Stimulated activated CD4-positive, alpha-beta T cell treated with anti-CD3 and anti-CD28 coated beads, TNF-alpha, amount 100 ng/mL, for 4 hours (primary cell): ENCODE measurements at regions not wholly inside any gene's neighbourhood (a gene's known extent, or its start where the extent isn't known, plus 50 kb on each side); places are given as distances from the start of the nearest gene placed in this dataset.

Source experiments
- DNase-seq, 3 experiments: peaks; one replicate each; pipeline ENCODE4 v3.0.0-alpha.2; 2020; ENCODE audit warnings: low read depth in 3 of 3

DNA sequence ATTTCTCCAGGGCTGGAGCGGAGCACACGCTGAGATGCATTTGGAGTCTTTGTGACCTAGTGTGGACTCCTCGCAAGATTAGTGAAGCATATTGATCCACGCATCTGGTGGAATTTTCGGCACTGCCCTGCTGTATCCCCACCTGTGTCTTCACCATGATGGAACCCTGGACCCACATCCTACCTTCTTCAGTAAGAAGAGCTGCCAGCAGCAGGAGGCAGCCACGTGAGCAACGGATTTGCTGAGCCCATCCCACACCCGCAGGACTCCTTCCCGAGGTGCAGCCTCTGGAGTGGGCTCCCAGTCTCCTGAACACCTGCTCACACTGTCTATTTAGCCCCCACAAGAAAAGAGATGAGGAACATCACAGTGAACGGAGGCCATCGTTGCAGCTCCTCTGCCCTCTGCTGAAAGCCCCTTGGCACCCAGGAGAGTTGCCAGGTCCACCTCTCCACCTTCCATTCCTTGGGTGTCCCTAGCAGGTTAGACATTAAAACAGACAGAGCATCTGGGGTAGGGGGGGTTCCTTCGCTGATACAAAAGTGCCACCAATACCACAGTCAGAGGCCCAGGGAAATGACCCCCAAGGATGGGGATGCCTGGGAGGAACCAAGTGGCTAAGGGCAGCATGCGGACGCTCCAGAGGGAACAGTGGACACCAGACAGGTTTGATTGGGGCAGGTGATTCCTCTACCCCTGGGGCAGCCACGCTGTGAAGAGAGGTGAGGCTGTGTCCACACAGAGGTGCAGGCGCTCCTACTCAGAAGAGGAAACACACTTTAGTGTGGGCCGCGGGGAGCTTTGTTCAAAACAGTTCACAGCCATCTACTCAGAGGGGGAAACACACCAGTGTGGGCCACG is 302.8 kb upstream of the SALL3 start:
- no peak for DNase-seq

DNA sequence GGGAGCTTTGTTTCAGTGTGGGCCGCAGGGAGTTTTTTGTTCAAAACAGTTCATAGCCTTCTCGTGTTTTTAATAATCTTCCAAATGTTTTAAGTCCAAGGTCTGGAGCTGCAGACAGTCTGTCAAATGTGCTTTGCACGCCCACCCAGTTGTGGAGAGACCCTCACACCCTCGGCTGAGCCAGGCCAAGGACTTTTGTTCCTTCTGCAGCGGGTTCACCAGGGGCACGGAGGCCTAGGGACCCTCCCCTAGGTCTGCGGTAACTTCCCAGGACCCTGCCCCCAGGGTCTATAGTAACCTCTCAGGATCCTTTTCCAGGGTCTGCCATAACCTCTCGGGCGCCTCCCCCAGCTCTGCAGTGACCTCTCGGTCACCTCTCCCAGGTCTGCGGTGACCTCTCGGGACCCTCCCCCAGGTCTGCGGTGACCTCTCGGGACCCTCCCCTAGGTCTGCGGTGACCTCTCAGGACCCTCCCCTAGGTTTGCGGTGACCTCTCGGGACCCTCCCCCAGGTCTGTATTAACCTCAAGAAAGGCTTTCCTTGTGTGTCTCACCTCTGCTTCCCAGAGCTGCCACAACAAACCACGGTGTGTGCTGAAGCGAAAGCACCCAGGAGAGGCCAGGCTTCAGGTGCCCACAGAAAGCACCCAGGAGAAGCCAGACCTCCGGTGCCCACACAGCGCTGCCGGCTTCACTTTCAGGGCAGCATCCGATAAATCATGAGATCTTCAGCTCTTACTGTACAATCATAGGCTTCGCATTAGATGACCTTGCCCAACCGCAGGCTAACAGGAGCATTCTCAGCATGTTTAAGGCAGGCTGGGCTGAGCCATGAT is 301.9 kb upstream of the SALL3 start:
- DNase-seq, result no peak

DNA sequence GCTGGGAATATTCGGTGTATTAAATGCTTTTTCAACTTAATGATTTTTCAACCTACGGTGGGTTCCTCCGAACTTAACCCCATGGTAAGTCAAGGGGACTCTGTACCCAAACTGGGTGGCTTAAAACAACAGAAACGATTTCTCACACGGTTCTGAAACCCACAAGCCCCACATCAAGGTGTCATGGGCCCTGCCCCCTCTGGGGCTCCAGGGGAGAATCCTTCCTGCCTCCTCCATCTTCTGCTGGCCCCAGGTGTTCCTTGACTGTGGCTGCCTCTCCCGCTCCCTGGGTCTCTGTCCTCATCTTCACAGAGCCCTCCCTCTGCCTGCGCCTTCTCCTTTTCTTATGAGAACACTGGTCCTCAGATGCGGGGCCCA is 301.3 kb upstream of the SALL3 start:
- DNase-seq, result no peak

DNA sequence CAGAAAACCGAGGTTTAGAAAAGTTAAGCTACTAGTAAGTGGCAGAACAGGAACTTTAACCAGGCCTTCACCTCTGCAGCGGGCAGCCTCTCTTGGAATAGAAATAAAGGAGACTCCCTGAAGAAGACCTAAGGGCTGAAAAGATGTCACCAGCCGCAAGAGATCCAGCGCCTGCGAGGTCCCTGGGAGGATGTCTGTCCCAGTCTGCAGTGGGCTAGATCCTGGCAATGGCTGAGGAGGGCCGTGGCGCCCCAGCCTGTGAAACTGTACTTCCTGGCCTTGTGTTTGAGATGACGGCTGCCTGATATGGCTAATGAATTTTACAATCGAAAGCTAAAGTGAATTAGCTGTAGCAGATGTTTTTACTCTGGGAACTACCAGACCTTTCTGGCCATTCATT is 300.6 kb upstream of the SALL3 start:
- DNase-seq, result no peak

DNA sequence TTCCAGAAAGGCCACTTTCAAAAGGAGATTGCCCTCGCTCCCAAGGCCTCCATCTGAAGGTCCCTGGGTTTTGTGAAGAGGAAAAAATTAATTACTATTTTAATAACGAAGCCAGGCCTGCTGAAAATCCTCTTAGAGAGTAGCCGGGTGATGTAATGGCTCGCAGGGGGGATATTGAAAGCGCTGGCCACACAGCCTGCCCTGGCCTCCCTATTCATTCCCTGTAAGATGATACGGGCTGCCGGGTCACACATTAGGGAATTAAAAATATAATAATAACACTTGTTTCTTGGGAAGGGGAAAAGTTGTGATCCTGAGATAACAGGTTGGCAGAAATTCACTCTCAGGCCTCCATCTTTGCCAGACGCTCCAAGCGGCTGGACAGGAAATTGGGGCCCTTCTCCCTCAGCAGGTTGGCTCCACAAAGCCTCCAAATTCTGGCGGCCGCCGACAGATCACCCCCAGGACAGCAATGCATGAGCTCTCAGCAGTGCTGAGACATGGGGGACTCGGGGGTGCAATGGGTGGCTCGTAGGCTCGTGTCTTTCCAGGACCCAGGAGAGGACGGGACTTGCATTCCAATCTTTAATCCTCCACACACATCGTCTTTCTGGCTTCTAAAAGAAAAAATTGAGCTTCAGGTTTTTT is 299.9 kb upstream of the SALL3 start:
- no peak for DNase-seq

DNA sequence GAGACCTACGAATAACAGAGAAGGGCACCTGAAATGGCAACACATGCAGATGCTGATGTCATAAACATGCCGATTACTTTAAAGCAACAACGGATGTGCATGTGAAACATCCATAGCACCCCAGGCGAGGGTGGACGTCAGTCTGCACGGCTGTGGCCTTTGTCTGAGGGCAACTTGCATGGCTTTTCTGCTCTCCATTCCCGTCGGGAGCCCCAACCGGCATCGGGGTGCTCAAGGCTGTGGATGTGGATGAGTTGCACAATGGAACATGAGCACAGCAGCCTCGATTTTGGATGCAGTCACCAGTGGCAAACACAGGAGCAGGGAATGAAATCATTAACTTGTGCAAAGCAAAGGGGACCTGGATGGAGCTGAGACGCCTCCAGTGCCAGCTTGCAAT is 298.2 kb upstream of the SALL3 start:
- no peak for DNase-seq

DNA sequence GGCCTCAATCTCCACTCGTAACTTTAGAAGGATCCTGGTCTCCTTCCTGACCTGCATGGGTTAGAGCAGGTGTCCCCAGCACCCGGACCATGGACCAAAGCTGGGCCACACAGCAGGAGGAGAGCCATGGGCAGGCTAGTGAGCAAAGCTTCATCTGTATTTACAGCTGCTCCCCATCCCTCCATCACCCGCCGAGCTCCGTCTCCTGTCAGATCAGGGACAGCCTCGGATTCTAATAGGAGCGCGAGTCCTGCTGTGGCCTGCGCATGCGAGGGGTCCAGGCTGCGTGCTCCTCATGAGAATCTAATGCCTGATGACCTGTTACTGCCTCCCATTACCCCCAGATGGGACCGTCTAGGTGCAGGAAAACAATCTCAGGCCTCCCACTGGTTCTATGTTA is 297.7 kb upstream of the SALL3 start:
- no peak for DNase-seq

DNA sequence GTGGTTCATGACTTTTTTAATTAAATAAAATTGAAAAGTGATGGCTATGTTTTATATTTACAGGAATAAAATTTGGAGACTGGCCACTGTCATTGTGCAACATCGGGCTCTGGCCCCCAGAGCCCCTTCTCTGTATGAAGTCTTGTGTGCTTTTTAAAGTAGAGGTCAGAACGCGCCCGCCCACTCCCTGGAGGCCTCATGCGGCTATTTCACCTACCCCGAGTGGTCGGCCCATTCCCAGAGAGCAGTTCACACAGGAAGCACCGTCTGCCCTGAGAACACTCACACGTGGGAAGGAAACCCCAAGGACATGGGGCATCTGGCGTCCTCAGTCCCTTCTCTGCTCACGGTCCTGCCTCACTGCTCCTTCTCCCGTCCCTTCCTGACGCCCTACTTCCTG is 296.9 kb upstream of the SALL3 start:
- no peak for DNase-seq

DNA sequence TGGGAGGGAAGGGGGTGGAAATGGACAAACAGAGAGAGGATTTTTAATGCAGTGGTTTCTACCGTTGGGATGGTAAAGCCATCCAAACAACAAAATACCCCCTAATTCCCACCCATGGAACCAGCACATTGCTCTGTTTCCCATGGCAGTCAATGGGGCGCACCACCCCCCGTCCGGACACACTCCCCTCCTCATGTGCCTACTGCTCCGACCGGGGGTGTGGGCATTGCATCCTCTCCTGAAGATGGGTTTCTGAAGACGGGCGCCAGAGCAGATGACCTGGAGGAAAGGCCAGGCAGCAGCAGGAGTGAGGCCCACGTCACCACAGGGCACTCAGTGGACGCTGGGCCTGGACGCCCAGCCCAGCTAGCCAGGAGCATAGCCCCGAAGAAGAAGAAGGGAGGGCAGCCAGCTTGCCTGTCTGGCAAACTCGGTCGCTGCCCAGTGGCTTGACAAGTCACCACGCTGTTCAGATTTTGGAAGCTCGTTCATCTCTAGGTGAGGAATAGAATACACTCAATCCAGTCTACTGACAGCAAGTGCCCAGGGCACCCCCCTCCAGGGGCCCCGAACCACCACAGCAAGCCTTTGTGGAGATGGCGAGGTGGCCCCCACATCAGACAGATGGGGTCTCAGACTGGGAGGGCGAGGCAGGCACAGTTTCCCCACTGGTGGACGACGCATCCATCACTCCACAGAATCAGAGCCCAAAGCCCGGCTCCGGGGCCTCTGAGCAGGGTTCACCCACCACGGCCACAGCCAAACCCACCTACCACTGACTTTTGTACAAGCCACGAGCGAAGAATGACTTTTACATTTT is 296.2 kb upstream of the SALL3 start:
- no peak for DNase-seq

DNA sequence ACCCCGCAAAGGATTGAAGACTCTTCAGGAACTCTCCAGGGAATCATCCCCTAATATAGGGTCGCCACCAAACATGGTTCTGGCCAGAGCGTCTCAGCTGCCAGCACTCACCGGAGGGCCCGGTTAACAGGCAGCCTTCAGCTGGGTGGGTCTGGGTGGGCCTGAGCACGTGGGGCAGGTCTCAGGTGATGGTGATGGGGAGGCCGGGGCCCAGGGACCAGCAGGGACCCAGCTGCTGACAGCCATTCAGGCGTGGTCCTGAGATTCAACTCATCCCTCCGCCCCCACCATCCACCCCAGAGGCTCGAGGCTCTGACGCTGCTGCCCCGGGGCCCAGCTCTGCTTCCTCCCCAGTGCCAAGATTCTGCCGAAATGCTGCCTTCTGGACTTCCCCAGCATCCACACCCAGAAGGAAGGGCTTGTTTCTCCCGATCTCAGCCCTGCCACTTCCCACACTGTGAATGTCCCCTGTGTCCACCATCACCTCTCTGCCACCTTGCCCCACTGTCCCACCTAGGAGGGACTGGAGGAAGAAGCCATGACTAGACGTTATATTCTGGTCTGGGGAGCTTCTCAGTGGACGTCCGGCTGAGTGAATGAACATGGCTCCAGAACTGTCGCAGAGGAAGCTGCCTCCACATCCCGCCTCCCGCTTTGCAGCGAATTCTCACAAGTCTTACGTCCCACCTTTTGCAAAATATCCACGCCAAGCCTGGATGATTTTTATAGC is 294.2 kb upstream of the SALL3 start:
- no peak for DNase-seq

DNA sequence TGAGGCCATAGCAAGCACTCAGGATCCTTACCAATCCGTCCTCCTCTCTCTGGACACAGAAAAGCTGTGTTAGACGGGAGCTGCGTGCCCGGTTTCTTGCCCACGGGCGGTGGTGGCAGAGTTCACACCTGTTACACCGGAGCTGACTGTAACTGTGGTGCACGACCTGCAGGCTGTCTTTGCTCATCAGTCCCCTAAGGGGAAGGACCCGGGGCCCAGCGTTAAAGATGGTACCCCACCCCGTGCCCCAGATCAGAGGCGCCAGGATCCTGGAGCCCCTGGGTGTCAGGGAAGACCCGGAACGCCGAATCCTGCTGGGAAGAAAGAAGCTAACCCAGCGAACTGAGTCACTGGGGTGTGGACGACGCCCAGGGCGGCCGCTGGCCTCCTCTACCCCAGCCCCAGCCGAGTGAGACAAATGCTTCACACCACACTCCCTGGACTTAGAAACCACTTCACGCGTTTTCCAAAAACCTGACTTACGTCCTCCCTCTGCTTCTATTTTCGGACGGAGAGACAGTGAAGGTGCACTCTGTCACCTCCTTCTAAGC is 293.6 kb upstream of the SALL3 start:
- DNase-seq, result no peak

DNA sequence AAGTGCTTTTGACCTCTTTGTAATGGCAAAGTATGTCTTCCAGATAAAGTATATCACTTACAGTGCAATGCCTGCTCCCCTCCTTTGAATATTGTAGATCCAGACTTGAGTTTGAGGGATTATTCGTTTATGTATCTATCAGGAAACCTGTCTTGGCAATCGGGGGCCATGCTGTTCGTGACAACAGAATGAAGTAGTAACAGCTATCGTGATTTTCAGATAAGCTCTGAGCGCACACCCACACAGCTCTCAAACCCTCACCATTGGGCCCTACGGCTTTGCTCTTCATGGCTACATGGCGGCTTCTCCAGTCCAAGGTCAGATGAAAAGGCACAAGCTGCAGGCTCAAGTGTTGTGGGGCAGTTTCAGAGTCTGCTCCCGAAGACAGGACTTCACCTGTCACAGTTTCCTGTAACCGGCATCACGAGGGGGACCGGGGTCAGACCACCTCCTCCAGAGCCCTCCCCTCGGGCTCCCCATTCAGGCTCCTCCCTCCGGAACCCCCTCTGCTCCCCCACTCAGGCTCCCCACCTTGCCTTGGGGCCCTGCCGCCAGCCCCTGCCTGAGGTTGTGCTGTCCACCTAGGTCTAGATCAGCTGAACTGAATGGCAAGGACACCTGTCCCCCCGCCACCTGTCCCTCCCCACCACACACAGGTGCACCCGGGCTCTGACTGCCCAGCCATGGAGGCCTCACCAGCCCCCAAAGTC is 292.5 kb upstream of the SALL3 start:
- no peak for DNase-seq

DNA sequence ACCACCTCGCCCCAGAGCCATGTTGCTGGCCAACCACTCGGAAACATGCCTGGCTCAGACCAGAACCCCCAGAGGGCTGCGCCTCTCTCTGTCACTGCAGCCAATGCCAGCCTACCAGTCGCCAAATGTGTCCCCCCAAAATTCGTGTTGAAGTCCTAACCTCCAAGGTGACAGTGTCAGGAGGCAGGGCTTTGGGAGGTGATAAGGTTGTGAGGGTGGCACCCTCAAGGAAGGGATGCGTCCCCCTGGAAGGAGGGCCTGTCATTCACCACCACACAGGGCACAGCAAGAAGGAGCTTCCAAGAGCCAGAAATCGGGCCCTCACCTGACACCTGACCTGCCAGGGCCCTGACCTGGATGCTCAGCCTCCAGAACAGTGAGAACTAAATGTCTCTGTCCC is 291.9 kb upstream of the SALL3 start:
- no peak for DNase-seq

DNA sequence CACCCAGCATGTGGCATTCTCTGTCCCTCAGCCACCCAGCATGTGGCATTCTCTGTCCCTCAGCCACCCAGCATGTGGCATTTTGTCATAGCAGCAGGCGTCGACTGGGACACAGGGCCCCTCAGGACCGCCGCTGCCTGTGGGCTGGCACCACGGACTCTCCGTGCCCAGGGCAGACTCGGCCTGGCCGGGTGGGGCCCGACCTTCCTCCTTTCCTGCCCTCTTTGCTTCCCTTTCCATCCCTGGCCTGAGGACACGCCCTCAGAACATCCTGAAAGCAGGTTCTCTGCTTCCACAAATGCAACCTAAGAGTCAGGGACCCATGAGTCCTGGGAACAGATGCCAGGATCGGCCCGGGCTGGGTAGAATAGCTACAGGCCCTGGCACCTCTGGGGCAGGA is 291.4 kb upstream of the SALL3 start:
- DNase-seq, result no peak

DNA sequence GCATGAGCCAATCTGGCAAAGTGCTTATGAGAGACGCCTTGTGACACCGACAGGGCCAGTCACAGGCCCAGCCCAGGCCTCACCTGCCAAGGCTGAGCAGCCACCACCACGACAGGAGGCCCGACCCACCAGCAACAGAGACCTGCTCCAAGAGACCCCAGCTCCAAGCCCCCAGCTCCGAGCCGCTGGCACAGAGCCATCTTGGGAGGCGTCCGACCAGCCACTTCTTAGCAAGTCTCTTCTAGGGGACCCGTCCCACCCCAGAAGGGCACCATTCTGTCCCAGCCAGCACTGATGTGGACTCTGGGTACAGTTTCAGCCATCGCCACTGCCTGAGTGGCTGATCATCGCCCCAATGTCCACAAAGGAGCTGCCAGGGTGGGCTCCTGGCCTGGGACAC is 290.7 kb upstream of the SALL3 start:
- DNase-seq, result no peak

DNA sequence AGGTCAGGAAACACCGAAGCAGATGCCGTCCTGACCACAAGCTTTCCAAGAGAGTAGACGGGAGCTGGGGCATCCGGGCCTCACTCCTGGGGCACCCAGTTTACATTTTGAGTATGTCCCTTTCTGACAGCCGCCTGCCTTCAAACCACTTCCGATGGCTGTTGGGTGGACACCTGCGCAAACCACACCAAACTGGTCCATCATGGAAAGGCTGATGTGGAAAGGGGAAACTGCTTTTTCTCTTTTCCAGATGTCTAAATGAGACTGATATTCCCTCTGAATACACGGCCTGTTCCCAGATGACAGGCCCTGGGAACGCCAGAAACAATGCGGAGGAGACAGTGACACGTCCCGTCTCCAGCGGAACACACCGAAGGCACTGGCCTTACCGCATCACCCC is 290.0 kb upstream of the SALL3 start:
- DNase-seq, result no peak

DNA sequence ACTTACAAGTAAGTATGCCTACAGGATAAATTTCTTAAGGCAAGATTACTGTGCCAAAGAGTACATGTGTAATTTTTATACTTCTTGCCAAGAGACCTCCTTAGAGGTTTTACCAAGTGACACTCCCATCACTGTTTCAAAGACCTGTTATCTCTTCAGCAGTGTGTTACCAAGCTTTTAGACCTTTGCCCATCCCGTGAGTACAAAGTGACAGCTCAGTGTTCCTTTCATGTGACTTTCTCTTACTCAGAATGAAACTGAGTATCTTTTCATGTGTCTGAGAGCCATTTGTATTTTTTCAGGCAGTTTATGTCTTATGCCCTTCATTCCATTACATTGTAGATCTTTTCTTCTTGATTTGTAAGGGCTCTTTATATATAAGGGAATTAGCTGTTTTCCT is 287.5 kb upstream of the SALL3 start:
- no peak for DNase-seq

DNA sequence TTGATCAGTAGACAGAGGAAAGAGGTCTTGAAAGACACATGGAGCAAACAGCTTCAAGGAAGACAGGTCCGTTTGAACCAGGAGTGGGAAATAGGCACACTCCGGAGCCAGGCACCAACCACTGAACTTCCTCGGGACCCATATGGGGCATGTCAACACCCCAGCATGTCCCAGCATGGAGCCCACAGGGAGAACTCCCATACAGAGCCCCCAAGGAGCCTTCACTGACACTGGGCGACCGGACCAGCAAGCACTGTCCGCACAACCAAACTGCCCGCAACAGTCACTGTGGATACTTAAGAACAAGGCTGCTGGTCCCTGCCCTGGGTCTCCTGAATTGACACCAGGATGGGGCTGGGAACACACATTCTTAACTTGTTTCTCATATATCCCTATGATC is 286.2 kb upstream of the SALL3 start:
- DNase-seq, result no peak

DNA sequence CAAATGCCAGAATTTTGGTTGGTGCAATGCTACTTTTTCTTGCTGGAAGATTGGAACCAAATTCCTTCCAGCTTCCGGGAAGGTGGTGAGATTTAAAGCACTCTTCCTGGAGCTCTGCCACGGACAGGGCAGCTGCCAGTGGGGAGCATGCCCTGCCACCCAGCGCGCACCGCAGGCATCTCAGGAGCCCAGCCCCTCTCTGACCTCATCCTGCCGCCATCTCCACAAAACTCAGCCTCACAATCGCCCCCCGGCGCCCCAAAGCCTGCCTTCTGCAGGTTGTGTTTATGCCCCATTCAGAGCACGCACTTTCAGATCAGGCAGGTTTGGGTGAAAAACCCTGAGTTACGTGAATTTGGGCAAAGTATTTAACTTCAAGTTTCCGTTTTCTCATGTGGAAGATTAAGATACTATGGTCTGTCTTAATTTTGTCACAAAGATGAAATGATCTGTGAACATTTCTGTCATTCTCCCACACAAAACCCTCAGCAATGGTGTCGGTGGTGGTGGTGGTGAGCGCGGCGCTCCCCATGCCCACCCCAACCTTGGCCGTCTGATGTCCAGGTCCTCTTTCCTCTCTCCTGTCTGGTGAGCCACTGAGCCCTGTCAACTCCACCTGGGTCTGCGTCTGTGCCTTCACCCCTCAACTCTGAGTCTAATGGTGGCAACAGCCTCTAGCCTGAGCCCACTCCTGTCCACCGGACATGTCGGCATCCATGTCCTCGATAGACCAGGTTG is 282.8 kb upstream of the SALL3 start:
- DNase-seq, result no peak

DNA sequence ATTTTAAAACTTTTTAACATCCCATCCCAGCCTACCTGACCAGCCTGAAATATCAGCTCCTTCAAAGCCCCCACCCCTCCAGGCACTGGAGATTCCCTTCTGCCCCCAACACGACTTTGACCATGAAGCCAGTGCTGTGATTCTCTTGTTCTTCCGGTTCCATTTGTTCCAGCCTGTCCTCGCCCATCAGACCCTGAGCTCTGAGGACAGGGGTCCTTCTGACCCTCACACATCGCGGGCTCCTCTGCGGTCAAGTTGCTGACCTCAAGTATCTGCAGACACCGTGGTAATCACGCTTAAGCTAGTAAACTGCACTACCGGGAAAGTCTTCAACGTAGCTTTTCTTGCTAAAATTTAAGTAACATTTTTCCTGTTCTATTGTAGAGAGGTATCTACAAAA is 282.2 kb upstream of the SALL3 start:
- DNase-seq, result no peak
